AG08396 (cell line): ENCODE measurements at regions not wholly inside any gene's neighbourhood (a gene's known extent, or its start where the extent isn't known, plus 50 kb on each side); places are given as distances from the start of the nearest gene placed in this dataset.
"Not testable (repeated sequence)": the region's sequence is repeated elsewhere in the genome, so short reads cannot be mapped to it uniquely, and the experiment has no call there.

ENCODE experiments used
- DNase-seq: peaks from one replicate; pipeline ENCODE4 v3.0.0; 2012; ENCODE audit warnings: low spot score, mixed read lengths

- peak; percentile 12 for DNase-seq
Measured at GRCh38 chr15:81939604-81940440, 106.0 kb downstream of the MEX3B start.

GRCh38 chr15:81937189-81937588, 108.6 kb downstream of the MEX3B start:
- DNase-seq: no peak

- no peak for DNase-seq
Measured at GRCh38 chr15:81930582-81931369, 115.0 kb downstream of the MEX3B start.

GRCh38 chr15:81929557-81929956, 116.3 kb downstream of the MEX3B start:
- DNase-seq: no peak

- no peak for DNase-seq
Measured at GRCh38 chr15:81926981-81927380, 118.8 kb downstream of the MEX3B start.

GRCh38 chr15:81924729-81925128, 121.1 kb downstream of the MEX3B start:
- DNase-seq: no peak

GRCh38 chr15:81923561-81924350, 122.1 kb downstream of the MEX3B start:
- no peak for DNase-seq

- no peak for DNase-seq
Measured at GRCh38 chr15:81922143-81922542, 123.7 kb downstream of the MEX3B start.

GRCh38 chr15:81921163-81921562, 124.7 kb downstream of the MEX3B start:
- no peak for DNase-seq

- not testable (repeated sequence) for DNase-seq
Measured at GRCh38 chr15:81918767-81919166, 127.1 kb downstream of the MEX3B start.

- no peak for DNase-seq
Measured at GRCh38 chr15:81916451-81916850, 129.4 kb downstream of the MEX3B start.

GRCh38 chr15:81915990-81916389, 129.8 kb downstream of the MEX3B start:
- DNase-seq: no peak

- no peak for DNase-seq
Measured at GRCh38 chr15:81914734-81915256, 131.0 kb downstream of the MEX3B start.

GRCh38 chr15:81914333-81914732, 131.5 kb downstream of the MEX3B start:
- DNase-seq: no peak

GRCh38 chr15:81911022-81911971, 134.5 kb downstream of the MEX3B start:
- DNase-seq: no peak

GRCh38 chr15:81910355-81911021, 135.3 kb downstream of the MEX3B start:
- no peak for DNase-seq

- no peak for DNase-seq
Measured at GRCh38 chr15:81909011-81909358, 136.8 kb downstream of the MEX3B start.

- no peak for DNase-seq
Measured at GRCh38 chr15:81908111-81908510, 137.7 kb downstream of the MEX3B start.

GRCh38 chr15:81907521-81907920, 138.3 kb downstream of the MEX3B start:
- no peak for DNase-seq

- DNase-seq: no peak
Measured at GRCh38 chr15:81905889-81906288, 139.9 kb downstream of the MEX3B start.

- DNase-seq: no peak
Measured at GRCh38 chr15:81901319-81901718, 144.5 kb downstream of the MEX3B start.
